ENCODE measurements at regions not wholly inside any gene's neighbourhood (a gene's known extent, or its start where the extent isn't known, plus 50 kb on each side); places are given as distances from the start of the nearest gene placed in this dataset.
"Not testable (repeated sequence)": the region's sequence is repeated elsewhere in the genome, so short reads cannot be mapped to it uniquely, and the experiment has no call there.

DNA sequence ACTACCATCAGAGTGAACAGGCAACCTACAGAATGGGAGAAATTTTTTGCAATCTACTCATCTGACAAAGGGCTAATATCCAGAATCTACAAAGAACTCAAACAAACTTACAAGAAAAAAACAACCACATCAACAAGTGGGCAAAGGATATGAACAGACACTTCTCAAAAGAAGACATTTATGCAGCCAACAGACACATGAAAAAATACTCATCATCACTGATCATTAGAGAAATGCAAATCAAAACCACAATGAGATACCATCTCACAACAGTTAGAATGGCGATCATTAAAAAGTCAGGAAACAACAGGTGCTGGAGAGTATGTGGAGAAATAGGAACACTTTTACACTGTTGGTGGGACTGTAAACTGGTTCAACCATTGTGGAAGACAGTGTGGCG, 51.5 kb downstream of the TGIF2LX start:
- H3K9me3 ChIP-seq; H3K27ac ChIP-seq; H3K27me3 ChIP-seq; DNase-seq; H3K4me1 ChIP-seq; H3K4me3 ChIP-seq; intact Hi-C loops (cut with DNase I; ENCODE audit: low total_unique reads); H3K36me3 ChIP-seq (ENCODE audit: low read depth, missing control alignments): not testable (repeated sequence)
- 86 to 88% methylated on average over 1 of the region's 2 CpGs for WGBS, 2 donors

DNA sequence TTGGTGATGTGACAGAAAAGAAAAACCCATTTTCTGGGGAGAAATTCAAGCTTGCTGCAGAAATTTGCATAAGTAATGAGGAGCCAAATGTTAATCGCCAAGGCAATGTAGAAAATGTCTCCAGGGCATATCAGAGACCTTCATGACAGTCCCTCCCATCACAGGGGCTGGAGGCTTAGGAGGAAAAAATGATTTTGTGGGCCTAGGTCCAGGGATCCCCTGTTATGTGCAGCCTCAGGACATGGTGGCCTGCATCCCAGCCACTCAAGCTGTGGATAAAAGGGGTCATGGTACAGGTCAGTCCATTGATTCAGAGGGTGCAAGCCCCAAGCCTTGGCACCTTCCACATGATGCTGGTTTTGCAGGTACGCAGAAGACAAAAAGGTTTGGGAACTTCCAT, 90.7 kb downstream of the TGIF2LX start:
- TF ChIP-seq, protein P1, sequence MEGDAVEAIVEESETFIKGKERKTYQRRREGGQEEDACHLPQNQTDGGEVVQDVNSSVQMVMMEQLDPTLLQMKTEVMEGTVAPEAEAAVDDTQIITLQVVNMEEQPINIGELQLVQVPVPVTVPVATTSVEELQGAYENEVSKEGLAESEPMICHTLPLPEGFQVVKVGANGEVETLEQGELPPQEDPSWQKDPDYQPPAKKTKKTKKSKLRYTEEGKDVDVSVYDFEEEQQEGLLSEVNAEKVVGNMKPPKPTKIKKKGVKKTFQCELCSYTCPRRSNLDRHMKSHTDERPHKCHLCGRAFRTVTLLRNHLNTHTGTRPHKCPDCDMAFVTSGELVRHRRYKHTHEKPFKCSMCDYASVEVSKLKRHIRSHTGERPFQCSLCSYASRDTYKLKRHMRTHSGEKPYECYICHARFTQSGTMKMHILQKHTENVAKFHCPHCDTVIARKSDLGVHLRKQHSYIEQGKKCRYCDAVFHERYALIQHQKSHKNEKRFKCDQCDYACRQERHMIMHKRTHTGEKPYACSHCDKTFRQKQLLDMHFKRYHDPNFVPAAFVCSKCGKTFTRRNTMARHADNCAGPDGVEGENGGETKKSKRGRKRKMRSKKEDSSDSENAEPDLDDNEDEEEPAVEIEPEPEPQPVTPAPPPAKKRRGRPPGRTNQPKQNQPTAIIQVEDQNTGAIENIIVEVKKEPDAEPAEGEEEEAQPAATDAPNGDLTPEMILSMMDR (IDR thresholded peaks at IDR 0.05), result no peak
- TF ChIP-seq POLR2A (IDR thresholded peaks at IDR 0.05), result no peak

DNA sequence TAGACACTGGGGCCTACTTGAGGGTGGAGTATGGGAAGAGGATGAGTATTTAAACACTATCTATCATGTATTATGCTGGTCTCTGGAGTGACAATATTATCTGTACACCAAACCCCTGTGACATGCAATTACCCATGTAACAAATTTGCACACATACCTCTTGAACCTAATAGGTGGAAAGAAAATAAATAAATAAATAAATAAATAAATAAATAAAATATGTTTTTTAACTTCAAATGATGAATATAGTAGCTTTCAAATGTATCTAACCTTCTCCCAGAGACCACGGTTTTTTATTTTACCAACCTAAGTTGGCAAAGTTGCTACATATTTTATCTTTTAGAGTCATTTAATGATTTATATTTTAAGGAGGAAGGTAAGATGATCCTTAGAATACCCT, 105.0 kb downstream of the TGIF2LX start:
- Histone ChIP-seq H3K36me3 (ENCODE audit: low read depth, missing control alignments) (no peaks in the 10 kb centered on the region), H3K4me1 (no peaks in the 10 kb centered on the region), H3K27ac (no peak overlapping the region), H3K27me3 (no peaks in the 10 kb centered on the region), H3K9me3 (no peaks in the 10 kb centered on the region), H3K4me3 (no peak overlapping the region)
- DNase-seq, result no peak
- TF ChIP-seq, protein P1 (IDR thresholded peaks at IDR 0.05), result no peak
- no peak for TF ChIP-seq POLR2A (IDR thresholded peaks at IDR 0.05)
- intact Hi-C loops (cut with DNase I; ENCODE audit: low total_unique reads), result no loop called here
- 76 to 78% methylated on average over 1 of the region's 1 CpG for WGBS, 2 donors

More for the DNA sequence above, 90.7 kb downstream of the TGIF2LX start:
- no peaks in the 10 kb centered on the region for H3K27me3 ChIP-seq
- H3K4me3 ChIP-seq, result no peak overlapping the region
- no peaks in the 10 kb centered on the region for H3K36me3 ChIP-seq (ENCODE audit: low read depth, missing control alignments)
- no peak for DNase-seq
- WGBS, 2 donors, result 34 to 79% methylated on average over 2 of the region's 2 CpGs
- H3K4me1 ChIP-seq, result no peaks in the 10 kb centered on the region
- H3K9me3 ChIP-seq, result no peaks in the 10 kb centered on the region
- no peak overlapping the region for H3K27ac ChIP-seq
- intact Hi-C loops (cut with DNase I; ENCODE audit: low total_unique reads), result no loop called here

DNA sequence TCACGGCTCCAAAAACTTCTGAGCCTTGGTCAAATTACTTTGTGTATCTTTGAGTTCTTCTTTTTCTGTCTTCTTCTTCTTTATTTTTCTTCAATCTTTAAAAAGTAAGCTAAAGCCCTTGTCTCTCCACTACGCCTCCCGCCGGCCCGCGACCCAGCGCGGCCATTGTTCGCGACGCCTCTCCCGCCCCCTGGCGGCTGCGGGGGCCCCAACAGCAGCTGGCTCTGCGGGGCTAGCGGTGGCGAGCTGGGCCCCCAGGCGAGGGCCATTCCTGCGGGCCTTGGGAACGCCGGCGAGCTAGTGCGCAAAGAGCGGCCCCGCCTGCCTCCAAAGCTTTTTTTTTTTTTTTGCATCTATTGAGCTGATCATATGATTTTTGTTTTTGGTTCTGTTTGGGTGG, 119.1 kb downstream of the TGIF2LX start:
- 42 to 67% methylated on average over 24 to 25 of the region's 25 CpGs for WGBS, 2 donors
- Histone ChIP-seq H3K9me3 (no peaks in the 10 kb centered on the region), H3K27me3 (no peaks in the 10 kb centered on the region), H3K4me1 (no peaks in the 10 kb centered on the region), H3K36me3 (ENCODE audit: low read depth, missing control alignments) (no peaks in the 10 kb centered on the region), H3K4me3 (no peak overlapping the region), H3K27ac (no peak overlapping the region)
- peak; percentile 14 for DNase-seq
- TF ChIP-seq, protein P1 (IDR thresholded peaks at IDR 0.05), result no peak
- TF ChIP-seq POLR2A (IDR thresholded peaks at IDR 0.05), result no peak
- intact Hi-C loops (cut with DNase I; ENCODE audit: low total_unique reads), result no loop called here
